ENCODE measurements at regions not wholly inside any gene's neighbourhood (a gene's known extent, or its start where the extent isn't known, plus 50 kb on each side); places are given as distances from the start of the nearest gene placed in this dataset.
A peak's percentile ranks its signal among the peaks of the same experiment; 100 is the strongest.

DNA sequence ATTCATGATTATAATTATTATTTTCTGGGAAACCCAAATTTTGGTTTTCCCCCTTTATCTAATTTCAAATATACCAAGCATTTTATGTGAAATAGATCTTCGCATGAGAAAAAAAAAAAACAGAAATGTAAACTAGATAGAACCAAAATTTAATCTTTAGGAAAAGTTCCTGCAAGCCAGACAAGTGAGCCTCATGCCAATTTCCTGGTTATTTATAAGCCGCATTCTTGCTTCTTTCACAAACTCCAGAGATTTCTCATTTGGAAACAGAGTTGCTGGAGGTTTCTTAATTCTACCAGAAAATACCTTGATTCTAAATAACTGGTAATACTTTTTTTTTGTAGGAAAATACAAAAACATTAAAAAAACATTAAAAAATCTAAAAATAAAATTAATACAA lies 690.4 kb upstream of the IGFBP3 start:
- Histone ChIP-seq H3K4me3 (no peak overlapping the region), H3K9me3 (no peaks in the 10 kb centered on the region), H3K36me3 (no peaks in the 10 kb centered on the region), H3K27me3 (no peaks in the 10 kb centered on the region), H3K4me1 (peaks cover 0 to 6% (median 0%) of the 10 kb centered on the region in 4 donors), H3K27ac (no peak overlapping the region)
- TF ChIP-seq EP300 (IDR thresholded peaks at IDR 0.05) (no peak), POLR2A (IDR thresholded peaks at IDR 0.05) (no peak)
- TF ChIP-seq, protein P1, sequence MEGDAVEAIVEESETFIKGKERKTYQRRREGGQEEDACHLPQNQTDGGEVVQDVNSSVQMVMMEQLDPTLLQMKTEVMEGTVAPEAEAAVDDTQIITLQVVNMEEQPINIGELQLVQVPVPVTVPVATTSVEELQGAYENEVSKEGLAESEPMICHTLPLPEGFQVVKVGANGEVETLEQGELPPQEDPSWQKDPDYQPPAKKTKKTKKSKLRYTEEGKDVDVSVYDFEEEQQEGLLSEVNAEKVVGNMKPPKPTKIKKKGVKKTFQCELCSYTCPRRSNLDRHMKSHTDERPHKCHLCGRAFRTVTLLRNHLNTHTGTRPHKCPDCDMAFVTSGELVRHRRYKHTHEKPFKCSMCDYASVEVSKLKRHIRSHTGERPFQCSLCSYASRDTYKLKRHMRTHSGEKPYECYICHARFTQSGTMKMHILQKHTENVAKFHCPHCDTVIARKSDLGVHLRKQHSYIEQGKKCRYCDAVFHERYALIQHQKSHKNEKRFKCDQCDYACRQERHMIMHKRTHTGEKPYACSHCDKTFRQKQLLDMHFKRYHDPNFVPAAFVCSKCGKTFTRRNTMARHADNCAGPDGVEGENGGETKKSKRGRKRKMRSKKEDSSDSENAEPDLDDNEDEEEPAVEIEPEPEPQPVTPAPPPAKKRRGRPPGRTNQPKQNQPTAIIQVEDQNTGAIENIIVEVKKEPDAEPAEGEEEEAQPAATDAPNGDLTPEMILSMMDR (IDR thresholded peaks at IDR 0.05): no peak
- DNase-seq (ENCODE audit: low spot score in 2 of 2): no peak
- 76 to 82% methylated on average over 2 of the region's 2 CpGs for WGBS, 2 donors

DNA sequence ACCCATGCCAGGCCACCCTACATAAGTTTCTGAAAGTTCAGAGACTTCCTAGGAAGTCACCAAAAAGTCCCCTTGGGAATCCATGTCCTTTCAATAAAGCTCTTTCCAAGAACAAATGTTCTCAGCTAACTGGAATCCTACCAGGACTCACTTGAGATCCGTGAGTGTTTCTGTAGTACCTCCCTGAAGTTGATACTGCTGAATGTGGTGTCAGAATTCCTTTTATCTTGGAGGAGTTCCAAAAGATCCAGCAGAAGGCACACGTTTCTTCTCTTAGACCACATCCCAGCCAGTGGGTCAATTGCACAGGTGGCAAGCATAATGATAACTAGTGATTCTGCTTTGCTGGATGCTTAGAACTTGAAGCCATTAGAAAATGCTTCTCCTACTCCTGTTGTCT lies 689.7 kb upstream of the IGFBP3 start:
- WGBS, 2 donors: 31 to 32% methylated on average over 2 of the region's 2 CpGs
- Histone ChIP-seq H3K4me3 (no peak overlapping the region), H3K9me3 (no peaks in the 10 kb centered on the region), H3K27ac (no peak overlapping the region), H3K4me1 (peaks cover 0 to 6% (median 0%) of the 10 kb centered on the region in 4 donors), H3K27me3 (no peaks in the 10 kb centered on the region), H3K36me3 (no peaks in the 10 kb centered on the region)
- no peak for DNase-seq (ENCODE audit: low spot score in 2 of 2)
- TF ChIP-seq, protein P1 (IDR thresholded peaks at IDR 0.05): no peak
- TF ChIP-seq EP300 (IDR thresholded peaks at IDR 0.05): no peak
- TF ChIP-seq POLR2A (IDR thresholded peaks at IDR 0.05): no peak

DNA sequence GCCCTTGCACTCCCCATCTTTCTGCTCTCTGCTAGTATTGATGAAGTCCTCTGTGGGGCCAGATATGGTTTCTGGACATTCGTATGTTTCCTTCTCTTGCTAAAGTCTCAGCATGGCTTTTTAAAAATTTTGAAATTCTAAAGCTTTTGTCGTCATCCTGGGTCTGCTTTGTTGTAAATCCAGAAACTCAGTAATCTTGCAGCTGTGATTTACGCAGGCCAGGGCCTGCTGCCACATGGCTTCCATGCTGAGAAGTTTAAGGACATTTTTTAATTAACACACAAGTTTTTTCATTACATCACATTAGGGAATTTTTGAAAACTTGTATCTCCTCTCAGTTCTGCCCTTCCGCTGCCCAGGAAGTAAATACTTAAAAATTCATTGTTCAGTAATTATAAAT lies 686.1 kb upstream of the IGFBP3 start:
- 82 to 89% methylated on average over 4 of the region's 4 CpGs for WGBS, 2 donors
- no peak overlapping the region for H3K27ac ChIP-seq
- peaks cover 0 to 27% (median 4%) of the 10 kb centered on the region in 4 donors for H3K4me1 ChIP-seq
- no peaks in the 10 kb centered on the region for H3K9me3 ChIP-seq
- no peaks in the 10 kb centered on the region for H3K27me3 ChIP-seq
- H3K4me3 ChIP-seq: no peak overlapping the region
- TF ChIP-seq POLR2A (IDR thresholded peaks at IDR 0.05) (no peak), EP300 (IDR thresholded peaks at IDR 0.05) (no peak)
- TF ChIP-seq, protein P1 (IDR thresholded peaks at IDR 0.05): no peak
- no peaks in the 10 kb centered on the region for H3K36me3 ChIP-seq
- no peak for DNase-seq (ENCODE audit: low spot score in 2 of 2)

DNA sequence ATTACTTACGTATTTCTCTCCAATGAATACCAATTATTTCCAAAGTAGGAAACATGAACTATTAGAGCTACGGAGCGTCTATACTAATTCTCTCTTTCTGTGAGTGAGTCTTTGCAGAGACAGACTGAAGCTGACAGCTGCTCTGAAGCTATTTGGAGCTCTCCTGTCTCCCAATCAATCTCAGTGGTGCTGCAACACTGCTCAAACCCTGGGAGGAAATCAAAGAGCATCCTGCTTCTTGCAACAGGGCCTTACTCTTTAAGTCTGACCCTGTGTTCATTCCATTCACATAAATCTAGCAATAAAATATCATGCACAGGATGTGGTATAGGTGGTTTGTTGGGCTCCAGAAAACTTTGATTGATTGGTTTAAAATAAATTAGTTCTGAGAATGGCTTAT lies 685.7 kb upstream of the IGFBP3 start:
- no peaks in the 10 kb centered on the region for H3K27me3 ChIP-seq
- 95 to 96% methylated on average over 3 of the region's 3 CpGs for WGBS, 2 donors
- no peaks in the 10 kb centered on the region for H3K36me3 ChIP-seq
- no peak for TF ChIP-seq POLR2A (IDR thresholded peaks at IDR 0.05)
- TF ChIP-seq, protein P1 (IDR thresholded peaks at IDR 0.05): no peak
- no peak for TF ChIP-seq EP300 (IDR thresholded peaks at IDR 0.05)
- H3K9me3 ChIP-seq: no peaks in the 10 kb centered on the region
- no peak overlapping the region for H3K27ac ChIP-seq
- no peak overlapping the region for H3K4me3 ChIP-seq
- peaks cover 0 to 27% (median 4%) of the 10 kb centered on the region in 4 donors for H3K4me1 ChIP-seq
- no peak for DNase-seq (ENCODE audit: low spot score in 2 of 2)

DNA sequence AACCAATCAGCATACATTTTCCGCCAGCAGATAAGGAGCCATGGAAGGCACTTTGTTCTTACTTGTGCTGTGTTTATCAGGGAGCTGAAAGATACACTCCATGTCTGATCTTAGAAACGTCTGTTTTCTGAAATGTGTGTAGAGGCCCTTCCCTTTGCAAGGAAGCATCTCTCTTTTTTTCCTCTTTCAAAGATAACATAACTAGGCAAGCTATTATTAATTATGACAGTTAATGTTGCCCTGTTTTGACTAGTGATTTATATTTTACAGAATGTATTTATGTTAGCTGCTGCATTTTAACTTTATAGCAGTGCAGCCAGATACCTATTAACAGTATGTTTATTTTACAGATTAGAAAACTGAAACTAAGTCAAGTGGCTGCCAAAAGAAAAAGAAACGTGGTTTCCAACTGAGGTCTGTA lies 683.2 kb upstream of the IGFBP3 start:
- no peak for TF ChIP-seq EP300 (IDR thresholded peaks at IDR 0.05)
- TF ChIP-seq POLR2A (IDR thresholded peaks at IDR 0.05): no peak
- TF ChIP-seq, protein P1 (IDR thresholded peaks at IDR 0.05): no peak
- WGBS, 2 donors: 39 to 43% methylated on average over 3 of the region's 3 CpGs
- peaks cover 0 to 25% (median 4%) of the 10 kb centered on the region in 4 donors for H3K4me1 ChIP-seq

More for the DNA sequence above, 683.2 kb upstream of the IGFBP3 start:
- Histone ChIP-seq H3K4me3 (no peak overlapping the region), H3K9me3 (no peaks in the 10 kb centered on the region), H3K27ac (peak overlapping the region in 3 of 4 donors; percentile 51 to 82 (median 75)), H3K36me3 (no peaks in the 10 kb centered on the region), H3K27me3 (no peaks in the 10 kb centered on the region)
- no peak for DNase-seq (ENCODE audit: low spot score in 2 of 2)
